Fibroblast of lung (primary cell): ENCODE measurements at regions not wholly inside any gene's neighbourhood (a gene's known extent, or its start where the extent isn't known, plus 50 kb on each side); places are given as distances from the start of the nearest gene placed in this dataset.

ENCODE experiments used
- CTCF ChIP-seq, 2 donors: IDR thresholded peaks in 1 of 2; conservative IDR thresholded peaks in 1 of 2; 1 replicate in 1 of 2; 2 replicates in 1 of 2; pipeline ENCODE4 v1.5.1; 2011 to 2012; ENCODE audit warnings: low read length in 2 of 2, control low read depth in 1 of 2, inconsistent platforms in 1 of 2, low read depth in 1 of 2, mild to moderate bottlenecking in 1 of 2
- EZH2 ChIP-seq: IDR thresholded peaks from 2 replicates; pipeline ENCODE4 v1.5.1; 2012; ENCODE audit warnings: low read length, control low read depth, mild to moderate bottlenecking; ENCODE audit errors: missing control alignments

- TF ChIP-seq CTCF (conservative IDR thresholded peaks at IDR 0.05 in 1 of 2, IDR thresholded peaks at IDR 0.05 in 1 of 2; ENCODE audit: low read depth in 1 of 2, low read length in 2 of 2) (no peak), EZH2 (no peak)
Measured at GRCh38 chr20:7712661-7713060, 227.6 kb downstream of the HAO1 start.
